Uterus (tissue), 2 donors: ENCODE measurements at regions not wholly inside any gene's neighbourhood (a gene's known extent, or its start where the extent isn't known, plus 50 kb on each side); places are given as distances from the start of the nearest gene placed in this dataset.

ENCODE experiments used
- CTCF ChIP-seq, 4 experiments: fragments of 200-600 bp in 2 of 4; fragments of 450-650 bp in 2 of 4; sonication (generic) in 2 of 4; IDR thresholded peaks; one replicate each; pipeline ENCODE4 v1.5.1; 2016 to 2019; ENCODE audit warnings: antibody characterized with exemption in 4 of 4, mild to moderate bottlenecking in 2 of 4, moderate library complexity in 1 of 4
- POLR2A ChIP-seq, 2 donors: fragments of 450-650 bp; IDR thresholded peaks; one replicate each; pipeline ENCODE4 v1.6.1; 2016; ENCODE audit warnings: antibody characterized with exemption in 2 of 2, mild to moderate bottlenecking in 1 of 2, moderate library complexity in 1 of 2

DNA sequence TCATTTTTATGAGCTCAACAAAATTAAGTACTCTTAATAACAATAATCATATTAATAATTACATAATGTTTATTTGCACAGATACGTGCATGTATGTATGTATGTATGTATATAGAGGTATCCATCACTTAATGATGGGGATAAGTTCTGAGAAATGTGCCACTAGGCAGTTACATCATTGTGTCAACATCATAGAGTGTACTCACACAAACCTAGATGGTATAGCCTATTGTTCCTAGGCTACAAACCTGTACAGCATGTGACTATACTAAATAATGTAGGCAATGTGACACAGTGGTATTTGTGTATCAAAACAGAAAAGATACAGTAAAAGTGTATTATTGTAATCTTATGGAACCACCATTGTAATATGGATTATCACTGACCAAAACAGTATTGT, 874.7 kb upstream of the GBE1 start:
- TF ChIP-seq CTCF (IDR thresholded peaks at IDR 0.05): no peak
- TF ChIP-seq POLR2A (IDR thresholded peaks at IDR 0.05): no peak
